Peyer's patch (tissue), 4 donors: ENCODE measurements at regions not wholly inside any gene's neighbourhood (a gene's known extent, or its start where the extent isn't known, plus 50 kb on each side); places are given as distances from the start of the nearest gene placed in this dataset.

Experiments used
- CTCF ChIP-seq, 6 experiments: fragments of 450-650 bp in 4 of 6; fragments of 200-600 bp in 2 of 6; sonication (generic) in 1 of 6; IDR thresholded peaks; one replicate each; pipeline ENCODE4 v1.5.1; 2017 to 2019; ENCODE audit warnings: antibody characterized with exemption in 6 of 6, mild to moderate bottlenecking in 3 of 6, moderate library complexity in 1 of 6
- POLR2A ChIP-seq, 2 donors: fragments of 450-650 bp; IDR thresholded peaks; one replicate each; pipeline ENCODE4 v1.5.1; 2017; ENCODE audit warnings: antibody characterized with exemption in 2 of 2, mild to moderate bottlenecking in 2 of 2, moderate library complexity in 2 of 2

DNA sequence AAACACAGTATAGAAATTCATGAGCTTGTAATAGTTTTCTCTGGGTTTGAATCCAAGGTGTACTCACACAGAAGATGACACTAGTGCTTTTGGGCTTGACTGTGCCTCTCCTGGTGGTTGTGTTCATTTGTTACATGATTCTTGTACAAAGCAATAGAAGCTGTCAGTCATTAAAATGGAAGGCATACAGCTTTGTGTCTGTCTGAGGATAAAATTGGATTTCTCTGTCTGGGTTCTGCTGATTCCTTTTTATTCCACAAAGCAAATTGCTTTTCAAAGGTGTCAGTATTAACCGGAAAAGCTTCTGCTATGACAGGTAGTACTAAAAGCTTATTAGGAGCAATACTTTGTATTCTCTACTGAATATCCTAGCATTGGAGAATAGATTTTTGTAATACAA lies 361.2 kb downstream of the SLC6A15 start:
- TF ChIP-seq CTCF (IDR thresholded peaks at IDR 0.05) (no peak), POLR2A (IDR thresholded peaks at IDR 0.05) (no peak)
